Trophoblast cell (in vitro differentiated cells and primary cell): ENCODE measurements at regions not wholly inside any gene's neighbourhood (a gene's known extent, or its start where the extent isn't known, plus 50 kb on each side); places are given as distances from the start of the nearest gene placed in this dataset.

ENCODE experiments used
- DNase-seq, 2 donors: peaks; one replicate each; pipeline ENCODE4 v3.0.0-alpha.2; 2016
- H2AFZ ChIP-seq: 2 replicates; pipeline ENCODE4 v1.6.1; 2013; ENCODE audit warnings: low read length, moderate library complexity, mild to moderate bottlenecking; ENCODE audit not compliant: insufficient read depth, poor library complexity
- H2AK5ac ChIP-seq: 2 replicates; pipeline ENCODE4 v1.6.1; 2013; ENCODE audit warnings: mild to moderate bottlenecking, low read length
- H2BK120ac ChIP-seq: 2 replicates; pipeline ENCODE4 v1.6.1; 2013; ENCODE audit warnings: low read length, mild to moderate bottlenecking, moderate library complexity; ENCODE audit not compliant: insufficient read depth, poor library complexity
- H2BK12ac ChIP-seq: 2 replicates; pipeline ENCODE4 v1.6.1; 2013; ENCODE audit warnings: mild to moderate bottlenecking, low read length, moderate library complexity
- H2BK5ac ChIP-seq: 2 replicates; pipeline ENCODE4 v1.6.1; 2013; ENCODE audit warnings: low read length, low read depth, moderate library complexity, mild to moderate bottlenecking; ENCODE audit not compliant: poor library complexity
- H3K14ac ChIP-seq: 2 replicates; pipeline ENCODE4 v1.6.1; 2013; ENCODE audit warnings: mild to moderate bottlenecking, low read length
- H3K18ac ChIP-seq: 2 replicates; pipeline ENCODE4 v1.6.1; 2013; ENCODE audit warnings: mild to moderate bottlenecking, low read length
- H3K23ac ChIP-seq: 2 replicates; pipeline ENCODE4 v1.6.1; 2013; ENCODE audit warnings: low read length
- H3K27ac ChIP-seq: 2 replicates; pipeline ENCODE4 v1.5.1; 2013; ENCODE audit warnings: low read depth, mild to moderate bottlenecking, inconsistent platforms, low read length, moderate library complexity
- H3K27me3 ChIP-seq: 2 replicates; pipeline ENCODE4 v1.6.1; 2013; ENCODE audit warnings: inconsistent platforms, mild to moderate bottlenecking, low read length, moderate library complexity; ENCODE audit not compliant: insufficient read depth
- H3K36me3 ChIP-seq, 2 experiments: 1 replicate in 1 of 2; 2 replicates in 1 of 2; pipeline ENCODE4 v1.6.1; 2013; ENCODE audit warnings: low read length in 2 of 2, mild to moderate bottlenecking in 2 of 2, moderate library complexity in 1 of 2; ENCODE audit not compliant: insufficient read depth in 2 of 2, control insufficient read depth in 1 of 2
- H3K4ac ChIP-seq: 2 replicates; pipeline ENCODE4 v1.6.1; 2013; ENCODE audit warnings: low read depth, mild to moderate bottlenecking, low read length, moderate library complexity
- H3K4me1 ChIP-seq, 2 experiments: 1 replicate in 1 of 2; 2 replicates in 1 of 2; pipeline ENCODE4 v1.6.1; 2013; ENCODE audit warnings: low read length in 2 of 2, mild to moderate bottlenecking in 2 of 2, moderate library complexity in 1 of 2; ENCODE audit not compliant: insufficient read depth in 2 of 2, control insufficient read depth in 1 of 2
- H3K4me2 ChIP-seq: 2 replicates; pipeline ENCODE4 v1.6.1; 2013; ENCODE audit warnings: inconsistent platforms, mild to moderate bottlenecking, low read length, moderate library complexity
- H3K4me3 ChIP-seq: 2 replicates; pipeline ENCODE4 v1.5.1; 2013; ENCODE audit warnings: mild to moderate bottlenecking, low read depth, low read length, inconsistent platforms
- H3K79me1 ChIP-seq: one replicate; pipeline ENCODE4 v1.6.1; 2013; ENCODE audit warnings: low read length
- H3K79me2 ChIP-seq: 2 replicates; pipeline ENCODE4 v1.6.1; 2013; ENCODE audit warnings: low read length, mild to moderate bottlenecking; ENCODE audit not compliant: control insufficient read depth, insufficient read depth, poor library complexity
- H3K9ac ChIP-seq: 2 replicates; pipeline ENCODE4 v1.6.1; 2013; ENCODE audit warnings: mild to moderate bottlenecking, low read length
- H3K9me3 ChIP-seq: 2 replicates; pipeline ENCODE4 v1.6.1; 2013; ENCODE audit warnings: low read depth, mild to moderate bottlenecking, control low read depth, inconsistent platforms, low read length; ENCODE audit not compliant: insufficient read depth
- H4K12ac ChIP-seq: 2 replicates; pipeline ENCODE4 v1.6.1; 2013; ENCODE audit warnings: low read depth, mild to moderate bottlenecking, low read length, moderate library complexity
- H4K8ac ChIP-seq: 2 replicates; pipeline ENCODE4 v1.6.1; 2013; ENCODE audit warnings: low read depth, mild to moderate bottlenecking, low read length, moderate library complexity
- H4K91ac ChIP-seq: one replicate; pipeline ENCODE4 v1.6.1; 2013; ENCODE audit warnings: low read depth, mild to moderate bottlenecking, low read length, moderate library complexity

GRCh38 chr10:51023636-51024035, 50.7 kb upstream of the PRKG1 start:
- no peak overlapping the region for H3K14ac ChIP-seq
- no peak for DNase-seq
- no peak overlapping the region for H4K8ac ChIP-seq
- H4K91ac ChIP-seq: no peak overlapping the region
- H3K27ac ChIP-seq: no peak overlapping the region
- H3K9ac ChIP-seq: no peak overlapping the region
- H2BK120ac ChIP-seq: no peak overlapping the region
- no peak overlapping the region for H3K4ac ChIP-seq
- H2BK5ac ChIP-seq: no peak overlapping the region
- H3K79me2 ChIP-seq: no peaks in the 10 kb centered on the region
- H3K36me3 ChIP-seq: no peaks in the 10 kb centered on the region
- H2AK5ac ChIP-seq: no peak overlapping the region
- H2AFZ ChIP-seq: no peak overlapping the region
- no peak overlapping the region for H4K12ac ChIP-seq
- H3K4me2 ChIP-seq: no peak overlapping the region
- H3K4me3 ChIP-seq: no peak overlapping the region
- H3K79me1 ChIP-seq: no peaks in the 10 kb centered on the region
- no peaks in the 10 kb centered on the region for H3K9me3 ChIP-seq
- H3K27me3 ChIP-seq: no peaks in the 10 kb centered on the region
- no peak overlapping the region for H3K18ac ChIP-seq
- H3K4me1 ChIP-seq: no peaks in the 10 kb centered on the region
- H3K23ac ChIP-seq: no peak overlapping the region
- H2BK12ac ChIP-seq: no peak overlapping the region
